ENCODE measurements at regions not wholly inside any gene's neighbourhood (a gene's known extent, or its start where the extent isn't known, plus 50 kb on each side); places are given as distances from the start of the nearest gene placed in this dataset.
"Not testable (repeated sequence)": the region's sequence is repeated elsewhere in the genome, so short reads cannot be mapped to it uniquely, and the experiment has no call there.

DNA sequence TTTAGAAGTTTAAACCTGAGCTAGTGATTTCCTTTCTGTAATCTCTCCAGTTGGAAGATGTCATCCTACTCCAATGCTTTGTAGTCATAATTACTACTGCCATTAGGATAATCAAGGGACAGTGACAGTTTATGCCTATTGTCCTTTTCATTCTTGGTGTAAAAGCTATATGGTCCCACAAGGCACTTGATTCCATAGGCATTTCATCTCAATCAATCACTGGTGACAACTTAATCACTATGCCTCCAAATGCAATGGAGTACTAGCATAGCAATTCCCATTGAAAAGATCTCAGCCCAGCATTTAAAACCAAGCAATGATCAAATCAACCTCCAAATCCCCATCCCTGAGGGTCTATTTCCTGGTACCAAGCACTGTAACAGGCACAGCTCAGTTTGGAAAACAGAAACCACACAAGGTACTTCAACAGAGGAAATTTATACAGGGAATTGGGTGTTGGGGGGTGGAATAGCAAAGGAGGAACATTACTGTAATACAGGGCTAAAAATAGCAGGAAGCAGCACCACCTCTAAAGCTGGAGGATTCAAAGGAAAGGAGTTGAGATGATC lies 51.0 kb downstream of the FHIP2A start:
- DNase-seq (ENCODE audit: low read depth) = no peak
- no peak overlapping the region for H3K4me3 ChIP-seq (ENCODE audit: control insufficient read depth, low read depth, low read length)
- TF ChIP-seq, protein P1, sequence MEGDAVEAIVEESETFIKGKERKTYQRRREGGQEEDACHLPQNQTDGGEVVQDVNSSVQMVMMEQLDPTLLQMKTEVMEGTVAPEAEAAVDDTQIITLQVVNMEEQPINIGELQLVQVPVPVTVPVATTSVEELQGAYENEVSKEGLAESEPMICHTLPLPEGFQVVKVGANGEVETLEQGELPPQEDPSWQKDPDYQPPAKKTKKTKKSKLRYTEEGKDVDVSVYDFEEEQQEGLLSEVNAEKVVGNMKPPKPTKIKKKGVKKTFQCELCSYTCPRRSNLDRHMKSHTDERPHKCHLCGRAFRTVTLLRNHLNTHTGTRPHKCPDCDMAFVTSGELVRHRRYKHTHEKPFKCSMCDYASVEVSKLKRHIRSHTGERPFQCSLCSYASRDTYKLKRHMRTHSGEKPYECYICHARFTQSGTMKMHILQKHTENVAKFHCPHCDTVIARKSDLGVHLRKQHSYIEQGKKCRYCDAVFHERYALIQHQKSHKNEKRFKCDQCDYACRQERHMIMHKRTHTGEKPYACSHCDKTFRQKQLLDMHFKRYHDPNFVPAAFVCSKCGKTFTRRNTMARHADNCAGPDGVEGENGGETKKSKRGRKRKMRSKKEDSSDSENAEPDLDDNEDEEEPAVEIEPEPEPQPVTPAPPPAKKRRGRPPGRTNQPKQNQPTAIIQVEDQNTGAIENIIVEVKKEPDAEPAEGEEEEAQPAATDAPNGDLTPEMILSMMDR (conservative IDR thresholded peaks at IDR 0.05; ENCODE audit: control insufficient read depth, insufficient read depth, low read depth, low read length) = no peak

DNA sequence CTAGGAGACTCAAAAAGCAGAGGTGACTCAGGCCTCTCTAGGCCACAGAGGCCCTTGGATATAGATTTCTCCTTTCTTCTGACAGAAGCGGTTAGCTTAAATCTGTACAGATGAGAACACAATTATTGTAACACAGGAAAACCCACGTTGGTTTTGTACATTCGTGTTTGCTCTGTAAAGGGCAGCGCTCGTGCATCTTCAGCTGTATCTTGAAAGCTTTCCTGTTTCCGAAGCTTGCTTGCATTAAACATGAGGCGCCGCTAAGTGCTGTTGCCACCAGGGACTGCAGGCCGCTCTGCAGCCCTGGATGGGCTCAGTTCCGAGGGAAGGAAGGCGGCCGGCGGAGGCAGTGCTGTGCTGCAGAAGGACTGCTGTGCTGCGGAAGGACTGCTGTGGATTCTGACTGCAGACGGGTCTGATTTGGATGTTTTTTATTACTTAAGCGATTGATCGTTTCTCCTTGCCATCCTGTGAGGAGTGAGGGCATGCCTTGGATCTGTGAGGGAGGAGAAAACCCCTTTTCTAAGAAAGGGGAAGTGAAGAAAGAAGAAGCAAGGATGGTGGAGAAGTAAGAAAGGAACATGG lies 53.3 kb downstream of the FHIP2A start:
- DNase-seq (ENCODE audit: low read depth) = peak; percentile 45
- TF ChIP-seq, protein P1 (conservative IDR thresholded peaks at IDR 0.05; ENCODE audit: control insufficient read depth, insufficient read depth, low read depth, low read length) = peak; percentile 1
- H3K4me3 ChIP-seq (ENCODE audit: control insufficient read depth, low read depth, low read length) = no peak overlapping the region

DNA sequence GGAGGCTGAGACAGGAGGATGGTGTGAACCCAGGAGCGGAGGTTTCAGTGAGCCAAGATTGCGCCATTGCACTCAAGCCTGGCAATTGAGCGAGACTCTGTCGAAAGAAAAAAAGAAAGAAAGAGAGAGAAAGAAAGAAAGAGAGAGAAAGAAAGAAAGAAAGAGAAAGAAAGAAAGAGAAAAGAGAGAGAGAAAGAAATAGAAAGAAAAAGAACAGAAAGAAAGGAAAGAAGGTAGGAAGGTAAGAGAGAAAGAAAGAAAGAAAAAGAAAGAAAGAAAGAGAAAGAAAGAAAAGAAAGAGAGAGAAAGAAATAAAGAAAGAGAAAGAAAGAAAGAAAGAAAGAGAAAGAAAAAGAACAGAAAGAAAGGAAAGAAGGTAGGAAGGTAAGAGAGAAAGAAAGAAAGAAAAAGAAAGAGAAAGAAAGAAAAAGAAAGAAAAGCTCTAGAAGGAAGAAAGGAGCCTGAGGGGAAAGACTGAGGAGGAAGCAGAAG lies 54.1 kb downstream of the FHIP2A start:
- not testable (repeated sequence) for DNase-seq (ENCODE audit: low read depth); H3K4me3 ChIP-seq (ENCODE audit: control insufficient read depth, low read depth, low read length)

DNA sequence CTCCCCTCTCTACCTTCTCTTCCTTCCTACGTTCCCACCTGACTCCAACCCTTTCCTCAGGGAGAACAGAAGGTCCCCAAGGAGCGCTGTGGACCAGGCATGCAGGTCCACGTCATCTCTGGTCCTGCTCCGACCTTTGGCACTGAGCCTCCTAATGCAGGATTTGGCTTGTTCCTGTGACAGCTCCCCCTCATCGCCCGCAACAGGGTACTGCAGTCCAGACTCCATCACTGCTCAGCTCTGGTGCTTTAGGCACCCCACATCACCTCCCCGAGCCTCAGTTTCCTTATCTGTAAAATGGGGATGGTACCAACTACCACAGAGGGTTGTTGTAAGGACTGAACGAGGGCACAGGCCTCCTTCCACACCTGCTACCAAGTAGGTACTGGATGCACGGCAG lies 54.6 kb downstream of the FHIP2A start:
- TF ChIP-seq, protein P1 (conservative IDR thresholded peaks at IDR 0.05; ENCODE audit: control insufficient read depth, insufficient read depth, low read depth, low read length) = no peak
- DNase-seq (ENCODE audit: low read depth) = peak; percentile 10
- H3K4me3 ChIP-seq (ENCODE audit: control insufficient read depth, low read depth, low read length) = no peak overlapping the region

DNA sequence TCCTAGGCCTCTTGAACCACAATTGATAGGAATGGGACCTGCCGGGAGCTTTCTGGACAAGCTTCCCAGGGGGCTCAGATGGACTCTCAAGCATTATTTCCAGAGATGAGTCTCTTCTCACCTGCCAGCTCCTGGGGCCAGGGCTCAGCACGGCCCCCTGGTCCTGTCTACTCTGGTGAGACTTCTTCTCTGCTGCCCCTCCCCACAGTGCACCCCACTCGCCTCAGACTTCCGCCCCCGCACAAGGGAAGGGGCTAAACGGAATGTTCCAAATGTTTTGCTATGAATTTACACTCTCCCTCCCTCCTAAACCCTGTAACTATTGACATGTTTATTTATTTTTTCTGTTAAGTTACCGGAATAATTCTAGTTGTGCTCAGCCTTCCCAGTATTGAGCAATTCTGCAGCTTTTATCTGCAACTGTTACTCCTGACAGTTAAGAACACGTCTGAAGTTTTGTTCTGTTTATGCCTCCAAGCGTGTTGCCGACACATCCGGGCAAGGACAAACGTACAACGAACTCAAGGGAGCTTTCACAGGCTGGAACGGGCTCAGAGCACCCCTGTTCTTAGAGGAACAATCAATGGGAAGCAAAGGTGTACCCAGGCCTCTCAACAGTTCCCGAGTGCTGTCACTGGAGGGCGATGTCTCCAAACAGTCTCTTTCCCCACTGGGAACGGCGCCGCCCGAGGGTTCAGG lies 55.2 kb downstream of the FHIP2A start:
- no peak overlapping the region for H3K4me3 ChIP-seq (ENCODE audit: control insufficient read depth, low read depth, low read length)
- TF ChIP-seq, protein P1 (conservative IDR thresholded peaks at IDR 0.05; ENCODE audit: control insufficient read depth, insufficient read depth, low read depth, low read length) = peak; percentile 87
- DNase-seq (ENCODE audit: low read depth) = peak; percentile 62

DNA sequence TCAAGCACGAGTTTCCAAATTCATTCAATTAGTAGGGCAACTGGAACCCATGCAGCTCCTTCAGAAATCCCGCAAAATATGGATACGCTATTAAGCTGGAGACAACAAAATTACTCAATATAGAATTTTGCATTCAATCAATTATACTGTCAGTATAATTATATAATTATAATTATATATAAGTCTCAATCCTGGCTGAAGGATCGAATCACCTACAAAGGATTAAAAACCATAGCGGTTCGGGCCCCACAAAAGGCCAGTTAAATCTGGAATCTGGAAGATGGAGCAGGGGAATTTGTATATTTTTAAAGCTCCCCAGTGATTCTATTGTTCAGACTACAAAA lies 55.7 kb downstream of the FHIP2A start:
- DNase-seq (ENCODE audit: low read depth) = no peak
- TF ChIP-seq, protein P1 (conservative IDR thresholded peaks at IDR 0.05; ENCODE audit: control insufficient read depth, insufficient read depth, low read depth, low read length) = no peak
- H3K4me3 ChIP-seq (ENCODE audit: control insufficient read depth, low read depth, low read length) = no peak overlapping the region

DNA sequence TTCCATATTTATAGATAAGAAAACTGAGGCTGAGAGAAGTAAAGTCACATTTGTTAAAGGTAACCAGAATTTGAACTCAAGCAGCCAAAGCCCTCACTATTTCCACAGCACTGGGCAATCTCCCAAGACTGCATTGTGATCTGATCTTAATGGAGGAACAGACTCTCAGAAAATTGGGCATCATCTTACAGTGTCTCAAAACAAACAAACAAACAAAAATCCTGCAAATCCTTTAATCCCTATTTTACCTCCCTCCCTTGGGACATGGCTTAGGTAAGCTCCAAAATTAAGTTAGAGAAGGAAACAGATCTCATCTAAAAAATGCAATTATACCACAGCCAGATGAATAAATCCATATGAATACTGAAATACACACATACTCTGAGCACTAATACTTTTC lies 57.5 kb downstream of the FHIP2A start:
- DNase-seq (ENCODE audit: low read depth) = peak; percentile 30
- H3K4me3 ChIP-seq (ENCODE audit: control insufficient read depth, low read depth, low read length) = no peak overlapping the region
- TF ChIP-seq, protein P1 (conservative IDR thresholded peaks at IDR 0.05; ENCODE audit: control insufficient read depth, insufficient read depth, low read depth, low read length) = no peak

All from fibroblast of mammary gland (primary cell).